NCI-H1417 treated with DMSO at 0.1 percent for 48 hours (cell line): ENCODE measurements at regions not wholly inside any gene's neighbourhood (a gene's known extent, or its start where the extent isn't known, plus 50 kb on each side); places are given as distances from the start of the nearest gene placed in this dataset.
"Not testable (repeated sequence)": the region's sequence is repeated elsewhere in the genome, so short reads cannot be mapped to it uniquely, and the experiment has no call there.

Source experiments
- DNase-seq: peaks from one replicate; lab custom pipeline; 2025; lab: John Stamatoyannopoulos, UW

DNA sequence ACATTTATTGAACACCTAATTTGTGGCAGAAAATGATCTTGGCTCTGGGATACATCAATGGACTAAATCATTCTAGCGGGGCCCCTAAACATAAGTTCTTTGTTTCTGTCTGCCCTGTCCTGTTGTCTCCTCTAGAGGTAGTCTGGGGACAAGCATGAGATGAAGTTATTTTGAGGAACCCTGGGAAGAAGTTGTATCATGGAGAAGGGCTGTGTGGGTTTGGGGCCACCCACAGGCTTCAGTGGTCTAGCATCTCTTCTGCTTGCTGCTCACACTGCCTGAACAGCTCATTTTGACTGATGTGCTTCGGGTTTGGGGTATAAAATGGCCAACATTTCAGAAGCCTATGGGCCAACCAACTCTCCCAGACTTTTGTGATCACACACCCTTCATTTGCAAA, 50.3 kb upstream of the OSBPL11 start:
- no peak for DNase-seq

DNA sequence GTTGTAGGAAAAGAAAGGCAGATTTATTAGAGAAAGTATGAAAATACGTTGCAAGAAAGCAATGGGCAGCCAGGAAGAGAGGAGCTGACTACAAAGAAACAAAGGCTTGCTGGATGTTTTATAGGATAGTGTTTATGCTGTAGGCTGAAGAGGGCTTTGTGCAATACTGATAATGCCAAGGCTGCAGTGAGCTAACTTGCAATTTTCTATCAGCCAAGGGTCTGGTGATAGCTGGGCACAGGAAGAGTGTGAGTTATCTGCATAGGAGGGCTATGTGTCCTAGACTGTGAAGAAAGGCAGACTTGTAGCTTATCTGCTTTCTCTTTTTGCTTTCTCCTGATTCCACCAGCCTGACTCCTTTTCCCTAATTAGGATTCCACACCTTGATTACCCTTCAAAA, 51.3 kb upstream of the OSBPL11 start:
- DNase-seq, result no peak

DNA sequence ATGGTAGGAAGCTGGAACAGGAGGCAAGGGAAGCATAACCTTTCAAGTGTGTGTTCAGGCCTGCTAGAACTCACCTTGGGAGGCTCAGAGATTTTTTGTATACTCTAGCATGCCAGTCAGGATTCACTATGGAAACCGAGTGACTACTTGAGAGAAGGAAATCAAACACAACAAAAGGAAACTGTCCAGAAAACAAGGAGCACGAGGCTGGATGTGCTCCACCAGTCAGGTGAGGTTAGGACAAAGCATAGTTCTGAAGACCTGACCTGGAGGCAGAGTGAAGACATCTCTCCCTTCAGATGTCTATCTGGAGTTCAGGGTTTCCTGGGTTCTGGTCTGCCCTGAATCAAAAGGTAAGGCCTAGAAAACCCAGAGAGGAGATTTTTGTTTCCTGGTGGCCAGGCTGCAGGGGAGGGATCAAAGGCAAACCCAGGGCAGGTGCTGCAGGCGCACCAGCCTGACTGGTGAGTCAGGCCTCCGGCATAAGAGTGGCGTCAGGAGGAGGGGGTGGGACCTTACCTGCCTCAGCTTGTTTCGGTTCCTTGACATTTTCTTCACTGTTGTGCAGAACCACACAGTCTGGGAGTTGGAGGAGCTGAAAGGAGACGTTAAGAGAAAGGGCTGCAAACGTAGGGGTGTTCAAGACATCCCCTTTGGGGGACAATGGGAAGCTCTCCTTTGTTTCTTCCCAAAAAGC, 52.2 kb upstream of the OSBPL11 start:
- DNase-seq, result no peak

DNA sequence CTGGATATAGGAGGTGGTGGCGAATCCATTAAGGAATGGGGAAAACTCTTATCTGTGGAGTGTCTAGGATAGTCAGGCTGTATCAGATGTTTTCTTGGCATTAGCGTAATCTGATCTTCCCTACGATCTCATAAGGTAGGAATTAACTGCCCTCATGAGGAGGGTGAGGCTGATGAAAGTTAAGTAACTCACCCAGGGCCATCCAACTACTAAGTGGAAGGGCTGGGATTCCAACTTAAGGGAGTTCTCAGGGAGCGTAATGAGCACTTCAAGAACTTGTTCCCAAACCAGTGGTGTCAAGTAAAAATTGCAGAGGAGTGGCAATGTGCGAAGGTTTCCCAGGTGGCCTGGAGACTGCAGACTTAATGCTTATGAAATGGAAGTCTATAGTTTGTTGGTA, 55.9 kb upstream of the OSBPL11 start:
- DNase-seq, result no peak

DNA sequence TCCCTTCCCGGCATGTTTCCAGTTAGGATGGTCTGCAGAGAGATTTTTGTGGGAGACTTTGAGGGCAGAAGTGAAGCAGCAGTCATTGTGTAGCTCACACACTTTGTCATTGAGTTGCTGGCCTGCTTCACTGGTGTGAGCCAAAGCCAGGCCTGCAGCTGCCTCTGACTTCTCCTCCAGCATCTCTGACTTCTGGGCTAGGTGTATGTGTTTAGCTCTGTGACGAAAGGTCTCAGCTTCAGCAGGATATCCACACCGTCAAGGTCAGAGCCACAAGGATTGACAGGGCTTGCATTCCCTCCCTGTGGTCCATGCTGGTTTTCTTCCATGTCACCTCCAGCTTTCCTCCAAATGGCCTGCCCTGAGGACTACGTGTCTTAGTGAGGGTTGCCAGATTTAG, 57.1 kb upstream of the OSBPL11 start:
- DNase-seq, result no peak

DNA sequence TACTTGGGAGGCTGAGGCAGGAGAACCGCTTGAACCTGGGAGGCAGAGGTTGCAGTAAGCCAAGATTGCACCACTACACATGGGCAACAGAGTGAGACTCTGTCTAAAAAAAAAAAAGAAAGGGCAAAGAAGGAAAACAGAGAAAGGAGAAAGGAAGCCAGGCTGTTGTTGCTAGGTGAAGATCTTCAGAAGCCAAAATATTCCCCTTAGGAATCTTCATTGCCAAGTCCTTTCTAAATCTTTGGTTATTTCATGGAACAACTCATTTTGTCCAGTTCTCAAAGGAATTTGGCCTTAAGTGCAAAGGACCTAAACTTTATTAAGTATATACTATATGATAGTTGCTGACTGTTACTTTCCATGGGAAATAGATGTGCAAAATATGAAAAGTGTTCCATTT, 59.2 kb upstream of the OSBPL11 start:
- DNase-seq, result no peak

DNA sequence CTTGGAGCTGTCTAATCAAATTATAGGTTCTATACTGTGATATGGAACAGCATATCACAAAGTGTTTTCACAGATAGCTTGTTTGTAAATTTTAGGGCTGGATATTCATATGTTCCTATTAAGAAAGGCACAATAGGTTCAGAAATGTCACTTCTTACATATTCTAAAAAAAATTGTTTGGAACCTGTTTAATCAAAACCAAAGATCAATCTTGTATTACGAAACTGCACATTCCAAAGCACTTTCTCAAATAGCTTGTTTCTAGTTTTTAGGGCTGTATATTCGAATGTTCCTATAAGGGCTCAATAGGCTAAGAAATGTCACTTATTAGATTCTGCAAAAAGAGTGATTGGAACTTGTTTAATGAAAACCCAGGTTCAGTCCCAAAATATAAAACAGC, 67.4 kb upstream of the OSBPL11 start:
- no peak for DNase-seq

DNA sequence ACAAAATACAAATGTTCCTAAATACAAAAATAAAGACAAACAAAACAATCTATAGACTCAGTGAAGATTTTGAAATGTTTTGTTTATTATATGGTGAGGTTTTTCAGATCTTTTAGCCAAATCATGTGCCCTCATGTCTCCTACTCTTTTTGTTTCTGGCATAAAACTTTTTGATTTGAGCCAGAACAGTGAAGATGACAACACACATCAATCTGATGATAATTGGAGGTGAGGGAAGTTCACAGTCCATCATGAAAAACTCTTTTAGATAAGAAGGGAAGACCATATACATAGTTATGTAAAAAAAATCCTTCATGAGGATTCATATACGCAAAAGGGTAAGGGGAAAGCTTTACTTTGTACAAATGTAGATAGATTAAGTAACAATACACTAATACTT, 75.1 kb upstream of the OSBPL11 start:
- no peak for DNase-seq

DNA sequence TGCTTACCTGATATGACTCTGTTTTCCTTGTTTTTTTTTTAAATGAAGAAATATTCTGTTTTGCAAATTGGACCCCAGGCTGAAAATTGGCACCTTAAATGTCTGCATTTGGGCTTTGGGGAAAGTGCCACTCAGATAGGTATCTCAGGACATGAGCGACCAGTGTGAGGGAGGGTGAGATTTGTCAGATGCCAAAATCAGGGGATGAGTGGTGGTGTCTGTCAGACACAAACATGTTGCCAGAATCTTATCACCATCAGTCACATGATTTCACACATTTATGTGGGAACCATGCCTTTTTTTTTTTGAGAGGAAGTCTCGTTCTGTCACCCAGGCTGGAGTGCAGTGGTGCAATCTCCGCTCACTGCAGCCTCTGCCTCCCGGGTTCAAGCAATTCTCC, 75.6 kb upstream of the OSBPL11 start:
- no peak for DNase-seq

DNA sequence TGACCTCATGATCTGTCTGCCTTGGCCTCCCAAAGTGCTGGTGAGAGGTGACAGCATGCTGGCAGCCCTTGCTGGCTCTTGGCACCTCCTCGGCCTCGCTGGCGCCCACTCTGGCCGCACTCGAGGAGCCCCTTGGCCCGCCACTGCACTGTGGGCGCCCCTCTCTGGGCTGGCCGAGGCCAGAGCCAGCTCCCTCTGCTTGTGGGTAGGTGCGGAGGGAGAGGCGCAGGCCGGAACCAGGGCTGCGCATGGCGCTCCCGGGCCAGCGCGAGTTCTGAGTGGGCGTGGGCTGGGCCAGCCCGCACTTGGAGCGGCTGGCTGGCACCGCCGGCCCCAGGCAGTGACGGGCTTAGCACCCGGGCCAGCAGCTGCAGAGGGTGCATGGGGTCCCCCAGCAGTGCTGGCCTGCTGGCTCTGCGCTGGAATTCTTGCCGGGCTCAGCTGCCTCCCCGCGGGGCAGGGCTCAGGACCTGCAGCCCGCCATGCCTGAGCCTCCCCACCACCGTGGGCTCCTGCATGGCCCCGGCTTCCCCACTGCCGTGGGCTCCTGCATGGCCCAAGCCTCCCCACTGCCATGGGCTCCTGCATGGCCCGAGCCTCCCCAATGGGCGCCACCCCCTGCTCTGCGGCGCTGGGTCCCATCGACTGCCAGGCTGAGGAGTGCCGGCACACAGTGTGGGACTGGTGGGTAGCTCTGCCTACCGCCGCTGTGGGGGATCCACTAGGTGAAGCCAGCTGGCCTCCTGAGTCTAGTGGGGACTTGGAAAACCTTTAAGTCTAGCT, 76.4 kb upstream of the OSBPL11 start:
- no peak for DNase-seq

DNA sequence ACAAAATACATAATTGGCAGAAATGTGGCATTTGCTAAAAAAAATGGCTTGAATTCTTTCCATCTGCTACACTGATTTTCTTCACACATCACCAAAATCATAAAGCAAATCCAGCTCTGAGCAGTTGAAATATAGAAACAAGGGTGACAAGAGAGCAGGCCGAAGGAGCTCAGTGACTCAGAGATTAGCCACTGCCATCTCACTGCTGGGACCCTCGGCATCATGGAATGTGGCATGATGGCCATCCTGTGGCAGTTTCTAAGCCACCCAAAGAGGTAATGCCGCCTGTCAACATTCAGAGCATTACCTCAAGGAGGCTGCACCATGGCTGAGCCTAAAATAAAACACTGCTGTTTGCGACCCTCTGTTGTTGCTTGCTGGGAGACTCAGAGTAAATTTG, 80.5 kb upstream of the OSBPL11 start:
- DNase-seq, result no peak

DNA sequence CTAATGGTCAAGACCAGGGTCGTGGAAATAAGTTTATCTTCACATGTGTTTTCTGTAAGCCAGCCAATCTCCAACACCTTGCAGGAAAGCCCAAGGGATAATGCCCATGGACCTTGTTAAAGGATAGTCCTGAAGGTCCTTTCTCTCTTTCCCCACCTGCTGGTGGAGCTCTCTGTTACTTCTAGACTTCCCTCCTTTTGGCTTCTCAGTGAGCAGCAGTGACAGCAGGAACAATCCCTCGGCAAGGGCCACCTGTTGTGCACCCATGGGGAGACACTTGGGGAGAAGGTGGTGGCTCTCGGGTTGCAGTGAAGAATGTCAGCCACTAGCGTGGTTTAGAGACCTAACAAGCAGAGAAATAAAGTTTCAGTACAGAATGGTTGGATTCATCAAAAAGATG, 84.0 kb upstream of the OSBPL11 start:
- no peak for DNase-seq

DNA sequence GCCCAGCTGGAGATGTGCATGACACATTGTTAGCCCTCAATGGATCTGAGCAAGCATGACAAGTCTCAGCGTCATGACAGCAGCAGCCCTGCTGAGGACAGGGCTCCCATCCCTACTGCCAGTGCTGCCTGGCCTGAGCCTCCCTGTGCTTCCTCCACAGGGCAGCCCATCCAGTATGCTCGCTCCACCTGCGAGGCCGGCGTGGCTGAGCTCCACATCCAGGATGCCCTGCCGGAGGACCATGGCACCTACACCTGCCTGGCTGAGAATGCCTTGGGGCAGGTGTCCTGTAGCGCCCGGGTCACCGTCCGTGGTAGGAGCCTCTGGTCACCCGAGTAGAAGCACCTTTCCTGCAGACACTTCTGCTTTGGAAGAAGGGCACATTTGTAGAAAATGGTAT, 85.8 kb upstream of the OSBPL11 start:
- DNase-seq, result no peak

DNA sequence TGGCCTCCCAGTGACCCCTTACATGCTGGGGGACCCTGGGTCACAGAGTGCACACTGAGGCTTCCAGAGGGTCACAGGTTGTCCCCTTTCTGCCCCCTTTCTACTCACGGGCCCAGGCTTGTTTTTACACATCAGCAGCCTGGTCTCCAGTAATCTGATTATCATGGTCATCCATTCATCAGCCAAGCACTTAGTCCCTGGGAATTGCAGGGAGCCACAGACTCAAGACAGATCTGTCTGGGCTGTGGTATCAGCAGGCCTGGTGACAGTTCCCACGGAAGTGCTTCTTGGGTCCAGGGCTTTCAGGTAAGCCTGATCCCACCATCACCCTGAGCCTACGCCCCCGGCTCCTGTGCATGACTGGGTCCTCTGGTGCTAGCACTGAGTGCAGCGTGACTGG, 86.6 kb upstream of the OSBPL11 start:
- DNase-seq, result not testable (repeated sequence)

DNA sequence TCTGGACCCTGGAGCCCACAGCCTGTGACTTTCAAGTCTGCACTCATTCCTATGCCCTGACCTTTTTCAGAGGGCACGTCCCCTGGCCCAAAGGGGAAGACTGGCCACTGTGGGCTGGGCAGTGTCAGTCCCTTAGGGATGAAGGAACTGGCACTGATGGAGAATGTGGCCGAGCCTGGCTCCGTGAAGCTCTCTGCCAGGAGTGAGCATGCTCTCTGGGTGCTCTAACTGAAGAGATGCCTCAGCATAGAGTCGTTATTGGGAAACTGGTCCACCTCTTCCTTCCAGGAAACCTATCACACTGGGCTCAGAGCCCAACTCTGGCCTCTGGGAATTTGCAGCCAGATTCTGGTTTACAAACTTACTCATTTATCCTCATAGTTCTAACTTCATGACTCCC, 87.3 kb upstream of the OSBPL11 start:
- not testable (repeated sequence) for DNase-seq

DNA sequence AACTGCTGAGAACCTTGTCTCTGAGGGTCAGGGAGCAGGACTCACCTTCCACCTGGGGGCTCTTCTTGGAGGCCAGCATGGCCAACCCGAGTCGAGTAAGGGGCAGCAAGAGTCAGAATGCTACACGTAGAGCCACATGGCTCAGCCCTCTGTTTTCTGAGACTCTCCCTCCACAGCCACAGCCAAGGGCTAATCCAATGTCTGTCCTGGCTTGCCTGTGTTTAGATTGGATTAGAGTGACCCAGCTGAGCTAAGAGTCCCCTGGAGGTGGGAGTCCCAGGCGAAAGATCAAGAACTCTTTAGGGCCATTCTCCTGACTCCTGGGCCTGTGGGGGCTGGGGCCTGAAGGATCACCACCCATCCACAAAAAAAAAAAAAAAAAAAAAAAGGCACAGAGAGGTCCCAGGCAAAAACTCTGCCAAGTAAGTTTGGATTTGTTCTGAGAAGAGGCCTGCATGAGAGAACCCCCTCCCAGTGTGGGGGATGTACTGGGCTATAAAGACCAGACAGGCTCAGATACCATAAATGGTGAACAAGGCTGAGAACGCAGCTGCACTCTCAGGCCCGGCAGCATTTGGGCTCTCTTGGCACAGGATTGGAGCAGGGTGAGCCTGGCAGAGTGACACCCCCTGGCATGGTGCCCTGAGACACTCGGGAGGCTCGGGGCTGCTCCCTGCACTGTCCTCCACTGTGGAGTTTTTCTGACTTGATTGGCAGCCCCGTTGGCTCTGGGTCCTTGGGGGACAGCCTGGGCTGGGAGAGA, 88.0 kb upstream of the OSBPL11 start:
- no peak for DNase-seq

DNA sequence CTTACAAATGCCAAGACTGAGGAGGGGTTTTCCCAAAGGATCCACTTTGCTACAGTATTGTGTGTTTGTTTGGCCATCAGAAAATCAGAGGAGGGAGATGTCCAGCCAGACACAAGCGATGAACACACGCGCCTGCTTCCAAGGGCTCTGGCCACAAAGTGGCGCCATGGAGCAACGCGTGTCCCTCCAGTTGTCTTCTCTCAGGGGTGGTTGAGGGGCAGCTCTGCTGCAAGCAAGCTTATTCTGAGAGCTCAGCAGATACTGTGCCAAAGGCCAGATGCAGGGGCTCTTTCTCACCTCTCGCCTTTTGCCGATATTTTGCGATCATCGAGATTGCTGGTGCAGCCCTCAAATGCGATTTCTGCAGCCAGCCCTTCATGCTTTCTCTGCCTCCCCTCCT, 88.9 kb upstream of the OSBPL11 start:
- no peak for DNase-seq

DNA sequence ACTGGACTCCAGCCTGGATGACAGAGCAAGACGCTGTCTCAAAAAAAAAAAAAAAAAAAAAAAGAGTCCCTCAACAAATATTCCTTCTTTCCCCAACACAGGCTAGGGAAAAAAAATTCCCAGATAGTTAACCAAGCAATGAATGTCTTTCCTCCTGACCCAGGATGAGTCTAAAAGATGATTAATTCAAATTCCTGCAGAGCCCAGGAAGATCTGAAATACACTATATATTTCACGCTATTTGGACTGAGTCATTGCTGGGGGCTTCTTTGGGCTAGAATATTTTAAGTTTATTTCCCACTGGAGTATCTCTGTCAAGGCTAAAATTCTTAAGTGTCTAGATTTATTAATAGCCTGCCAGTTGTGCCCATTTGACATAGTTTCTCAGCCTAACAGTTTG, 90.4 kb upstream of the OSBPL11 start:
- DNase-seq, result not testable (repeated sequence)

DNA sequence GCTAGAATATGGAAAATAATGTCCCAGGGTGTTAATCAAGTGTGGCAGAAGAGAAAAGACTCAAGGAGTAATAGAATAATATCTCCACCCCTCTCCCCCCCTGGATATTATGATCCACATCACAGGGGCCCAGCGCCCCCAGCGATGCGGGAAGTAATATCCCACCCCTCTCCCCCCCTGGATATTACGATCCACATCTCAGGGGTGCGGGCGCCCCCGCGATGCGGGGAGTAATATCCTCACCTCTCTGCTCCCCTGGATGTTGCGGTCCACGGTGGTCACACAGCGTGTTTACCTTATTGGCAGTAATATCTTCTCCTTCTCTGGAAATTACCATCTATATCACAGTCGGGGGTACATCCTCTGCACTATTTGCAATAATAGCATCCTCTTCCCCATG, 97.1 kb upstream of the OSBPL11 start:
- no peak for DNase-seq

DNA sequence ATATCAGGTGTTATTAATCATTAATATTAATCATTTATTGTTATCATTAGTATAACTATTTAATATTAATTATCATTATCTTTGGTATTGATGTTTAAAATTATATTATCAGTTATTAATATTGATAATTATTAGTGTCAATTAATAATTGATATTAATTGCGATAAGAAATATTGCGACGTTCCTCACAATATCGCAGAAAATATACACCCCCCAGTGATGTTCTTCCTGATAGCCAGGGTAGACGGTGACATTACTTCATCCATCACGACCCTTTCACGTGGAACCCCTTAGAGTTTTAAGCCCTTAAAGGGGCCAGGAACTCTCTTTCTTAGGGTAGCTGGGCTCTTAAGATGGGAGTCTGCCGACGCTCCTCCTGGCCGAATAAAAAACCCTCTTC, 98.6 kb upstream of the OSBPL11 start:
- DNase-seq, result no peak

DNA sequence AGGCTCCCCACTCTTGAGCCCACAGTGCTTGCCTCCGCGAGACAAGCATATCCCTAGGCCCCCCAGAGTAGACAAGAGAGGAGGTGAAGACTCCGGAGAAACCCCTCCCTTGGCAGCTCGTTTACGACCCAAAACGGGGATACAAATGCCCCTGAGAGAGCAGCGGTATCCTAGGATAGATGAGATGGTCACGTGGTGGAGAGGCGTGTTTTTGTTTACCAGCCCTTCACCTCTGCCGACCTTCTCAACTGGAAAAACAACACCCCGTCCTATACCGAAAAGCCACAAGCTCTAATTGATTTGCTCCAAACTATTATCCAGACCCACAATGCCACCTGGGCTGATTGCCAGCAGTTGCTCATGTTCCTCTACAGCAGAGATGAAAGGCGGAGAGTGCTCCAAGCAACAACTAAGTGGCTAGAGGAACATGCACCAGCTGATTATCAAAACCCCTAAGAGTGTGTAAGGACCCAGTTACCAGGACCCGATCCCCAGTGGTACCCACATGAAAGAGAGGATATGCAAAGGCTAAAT, 99.5 kb upstream of the OSBPL11 start:
- DNase-seq, result no peak

DNA sequence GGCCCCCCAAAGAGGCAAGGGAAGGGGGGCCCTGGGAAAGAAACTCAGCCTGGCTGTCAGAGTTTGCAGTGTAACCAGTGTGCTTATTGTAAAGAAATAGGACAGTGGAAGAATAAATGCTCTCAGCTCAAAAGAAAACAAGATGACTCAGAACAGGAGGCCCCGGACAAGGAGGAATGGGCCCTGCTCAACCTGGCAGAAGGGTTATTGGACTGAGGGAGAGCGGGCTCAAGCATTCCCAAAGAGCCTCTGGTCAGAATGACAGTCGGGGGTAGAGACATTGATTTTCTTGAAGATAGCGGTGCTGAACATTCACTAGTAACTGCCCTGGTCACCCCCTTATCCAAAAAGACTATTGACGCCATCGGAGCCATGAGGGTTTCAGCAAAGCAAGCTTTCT, 100.4 kb upstream of the OSBPL11 start:
- no peak for DNase-seq

DNA sequence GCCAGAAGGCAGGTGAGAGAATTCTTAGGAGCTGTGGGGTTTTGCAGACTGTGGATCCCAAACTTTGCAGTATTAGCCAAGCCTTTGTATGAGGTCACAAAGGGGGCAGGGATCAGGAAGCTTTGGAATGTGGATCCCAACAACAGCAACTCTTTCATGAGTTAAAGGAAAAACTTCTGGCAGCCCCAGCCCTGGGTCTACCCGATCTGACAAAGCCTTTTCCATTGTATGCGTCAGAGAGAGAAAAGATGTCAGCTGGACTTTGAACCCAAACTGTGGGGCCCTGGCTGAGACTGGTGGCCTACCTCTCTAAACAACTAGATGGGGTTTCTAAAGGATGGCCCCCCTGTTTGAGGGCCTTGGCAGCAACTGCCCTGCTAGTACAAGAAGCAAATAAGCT, 101.8 kb upstream of the OSBPL11 start:
- DNase-seq, result not testable (repeated sequence)
